ENCODE measurements at regions not wholly inside any gene's neighbourhood (a gene's known extent, or its start where the extent isn't known, plus 50 kb on each side); places are given as distances from the start of the nearest gene placed in this dataset.

GRCh38 chr3:20583648-20584047, 397.6 kb upstream of the SGO1 start (continued):
- TF ChIP-seq ZNF274 (IDR thresholded peaks at IDR 0.05; ENCODE audit: borderline replicate concordance, extremely low read depth, low read length): no peak
- no peak for TF ChIP-seq TAF1 (IDR thresholded peaks at IDR 0.05; ENCODE audit: low read depth, low read length)
- no peak for TF ChIP-seq MAX (IDR thresholded peaks at IDR 0.05)
